ENCODE measurements at regions not wholly inside any gene's neighbourhood (a gene's known extent, or its start where the extent isn't known, plus 50 kb on each side); places are given as distances from the start of the nearest gene placed in this dataset.

- no peak overlapping the region for H3K4me3 ChIP-seq (replicated peaks in 1 of 3; ENCODE audit: low read depth in 2 of 3, low read length in 3 of 3)
- no peak for DNase-seq
- H3K9me3 ChIP-seq (replicated peaks in 1 of 2; ENCODE audit: control insufficient read depth in 1 of 2, insufficient read depth in 1 of 2, low read length in 2 of 2), result peaks cover 0 to 8% of the 10 kb centered on the region in 2 donors
- H3K36me3 ChIP-seq (replicated peaks in 1 of 2; ENCODE audit: control insufficient read depth in 1 of 2, insufficient read depth in 2 of 2, low read length in 2 of 2), result no peaks in the 10 kb centered on the region
- WGBS (ENCODE audit: insufficient coverage), result no CpG with 5 or more reads among the region's 11 CpGs
- H3K27ac Mint-ChIP-seq, result no peak overlapping the region
- no peaks in the 10 kb centered on the region for H4K20me1 ChIP-seq (ENCODE audit: insufficient read depth, low read length)
- no peaks in the 10 kb centered on the region for H3K79me2 ChIP-seq (ENCODE audit: insufficient read depth, low read length)
- H3K4me3 Mint-ChIP-seq, result no peak overlapping the region
- no peaks in the 10 kb centered on the region for H3K4me1 Mint-ChIP-seq
- peaks cover 0 to 1% (median 0%) of the 10 kb centered on the region in 3 donors for H3K27me3 Mint-ChIP-seq (ENCODE audit: low read depth in 3 of 3)
- H3K9ac ChIP-seq (ENCODE audit: insufficient read depth, low read length, poor library complexity, severe bottlenecking), result no peak overlapping the region
- no peak overlapping the region for H2AFZ ChIP-seq (ENCODE audit: insufficient read depth, low read depth, low read length, poor library complexity, severe bottlenecking)
- intact Hi-C loops (cut with micrococcal nuclease), result no loop called here
- no peak overlapping the region for H3K4me2 ChIP-seq (replicated peaks; ENCODE audit: extremely low read depth, low read length, poor library complexity, severe bottlenecking)
- H3K36me3 Mint-ChIP-seq, result no peaks in the 10 kb centered on the region
- peaks cover 5 to 15% (median 11%) of the 10 kb centered on the region in 7 donors for H3K9me3 Mint-ChIP-seq
- no peaks in the 10 kb centered on the region for H3K27me3 ChIP-seq (ENCODE audit: control insufficient read depth in 2 of 2, insufficient read depth in 2 of 2, low read length in 2 of 2)
- H3K4me1 ChIP-seq (ENCODE audit: control insufficient read depth in 1 of 2, insufficient read depth in 2 of 2, low read length in 2 of 2), result no peaks in the 10 kb centered on the region
- H3K27ac ChIP-seq (ENCODE audit: low read depth in 1 of 2, low read length in 2 of 2), result no peak overlapping the region
- no peak for TF ChIP-seq CTCF (IDR thresholded peaks at IDR 0.05)
Measured at GRCh38 chr12:20119596-20120402, 248.5 kb upstream of the PDE3A start.

DNA sequence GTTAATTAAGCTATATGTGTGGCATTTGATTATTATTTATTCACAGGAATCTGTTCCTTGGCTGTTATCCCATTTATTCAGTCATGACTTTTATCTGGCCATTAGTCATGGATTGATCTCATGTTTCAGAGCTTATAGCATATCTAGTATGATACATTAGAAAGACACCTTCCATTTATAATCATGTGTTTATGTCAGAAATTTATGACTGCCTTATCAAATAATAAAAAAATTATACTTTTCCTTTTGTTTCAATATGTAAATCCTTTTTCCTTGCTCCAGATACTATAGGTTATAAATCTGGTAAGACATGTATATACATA, 248.0 kb upstream of the PDE3A start:
- Mint-ChIP-seq H3K4me3 (no peak overlapping the region), H3K4me1 (no peaks in the 10 kb centered on the region), H3K27ac (no peak overlapping the region), H3K36me3 (no peaks in the 10 kb centered on the region), H3K27me3 (ENCODE audit: low read depth in 3 of 3) (peaks cover 0 to 1% (median 0%) of the 10 kb centered on the region in 3 donors), H3K9me3 (peaks cover 5 to 13% (median 9%) of the 10 kb centered on the region in 7 donors)
- no peaks in the 10 kb centered on the region for H3K79me2 ChIP-seq (ENCODE audit: insufficient read depth, low read length)
- intact Hi-C loops (cut with micrococcal nuclease), result no loop called here
- no peaks in the 10 kb centered on the region for H3K4me1 ChIP-seq (ENCODE audit: control insufficient read depth in 1 of 2, insufficient read depth in 2 of 2, low read length in 2 of 2)
- H3K4me2 ChIP-seq (replicated peaks; ENCODE audit: extremely low read depth, low read length, poor library complexity, severe bottlenecking), result no peak overlapping the region
- peaks cover 0 to 4% of the 10 kb centered on the region in 2 donors for H3K9me3 ChIP-seq (replicated peaks in 1 of 2; ENCODE audit: control insufficient read depth in 1 of 2, insufficient read depth in 1 of 2, low read length in 2 of 2)
- no peaks in the 10 kb centered on the region for H4K20me1 ChIP-seq (ENCODE audit: insufficient read depth, low read length)
- no peak for DNase-seq
- H2AFZ ChIP-seq (ENCODE audit: insufficient read depth, low read depth, low read length, poor library complexity, severe bottlenecking), result no peak overlapping the region
- no peak for TF ChIP-seq CTCF (IDR thresholded peaks at IDR 0.05)
- H3K36me3 ChIP-seq (replicated peaks in 1 of 2; ENCODE audit: control insufficient read depth in 1 of 2, insufficient read depth in 2 of 2, low read length in 2 of 2), result no peaks in the 10 kb centered on the region
- H3K27ac ChIP-seq (ENCODE audit: low read depth in 1 of 2, low read length in 2 of 2), result no peak overlapping the region
- no peak overlapping the region for H3K4me3 ChIP-seq (replicated peaks in 1 of 3; ENCODE audit: low read depth in 2 of 3, low read length in 3 of 3)
- no peak overlapping the region for H3K9ac ChIP-seq (ENCODE audit: insufficient read depth, low read length, poor library complexity, severe bottlenecking)
- H3K27me3 ChIP-seq (ENCODE audit: control insufficient read depth in 2 of 2, insufficient read depth in 2 of 2, low read length in 2 of 2), result no peaks in the 10 kb centered on the region
